DND-41 (cell line): ENCODE measurements at regions not wholly inside any gene's neighbourhood (a gene's known extent, or its start where the extent isn't known, plus 50 kb on each side); places are given as distances from the start of the nearest gene placed in this dataset.

Source experiments
- EZH2 ChIP-seq: IDR thresholded peaks from 3 replicates; pipeline ENCODE4 v1.6.1; 2012; ENCODE audit warnings: borderline replicate concordance, low read depth, mild to moderate bottlenecking, moderate library complexity, low read length, inconsistent platforms; ENCODE audit not compliant: severe bottlenecking
- TF ChIP-seq, protein P1 (sequence below): IDR thresholded peaks from 2 replicates; pipeline ENCODE4 v1.5.1; 2012; ENCODE audit warnings: borderline replicate concordance, low read length, moderate library complexity, mild to moderate bottlenecking; ENCODE audit not compliant: poor library complexity, severe bottlenecking; ENCODE audit errors: extremely low read depth

DNA sequence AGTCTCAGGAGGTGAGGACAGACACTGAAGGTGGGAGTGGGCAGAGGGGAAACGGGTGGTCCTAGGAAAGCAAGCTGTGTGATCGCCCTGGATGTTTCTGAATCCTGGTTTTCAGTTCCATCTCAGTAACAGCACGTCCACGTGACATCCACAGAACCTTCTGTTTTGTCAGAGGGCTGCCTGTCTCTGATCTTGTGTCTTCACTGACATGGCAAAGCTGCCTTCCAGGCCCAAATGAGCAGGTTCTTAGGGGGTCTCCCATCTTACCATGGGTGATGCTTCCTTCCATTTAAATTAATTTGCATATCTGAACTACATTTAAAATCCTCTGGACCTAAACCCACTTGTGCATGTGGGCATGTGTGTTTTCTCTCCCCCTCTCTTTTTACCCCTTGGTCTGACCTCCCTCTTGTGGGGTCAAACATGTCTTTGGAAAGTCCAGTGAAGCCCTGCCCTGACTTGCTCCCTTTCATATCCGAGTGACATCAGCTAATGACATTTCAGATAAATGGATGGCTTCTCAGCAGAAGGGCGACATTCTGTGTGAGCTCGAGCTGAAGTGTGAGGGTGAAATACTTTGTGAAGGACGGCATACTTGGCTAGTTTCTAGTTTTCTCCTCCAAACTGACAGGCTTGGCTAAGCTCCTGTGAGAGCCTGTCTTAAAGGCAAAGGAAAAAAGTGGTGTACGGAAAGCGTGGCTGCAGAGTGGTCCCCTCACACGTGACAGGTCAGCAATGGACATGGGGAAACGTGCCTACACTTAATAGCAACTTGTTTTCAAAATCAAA is 204.8 kb upstream of the S1PR3 start:
- TF ChIP-seq, protein P1, sequence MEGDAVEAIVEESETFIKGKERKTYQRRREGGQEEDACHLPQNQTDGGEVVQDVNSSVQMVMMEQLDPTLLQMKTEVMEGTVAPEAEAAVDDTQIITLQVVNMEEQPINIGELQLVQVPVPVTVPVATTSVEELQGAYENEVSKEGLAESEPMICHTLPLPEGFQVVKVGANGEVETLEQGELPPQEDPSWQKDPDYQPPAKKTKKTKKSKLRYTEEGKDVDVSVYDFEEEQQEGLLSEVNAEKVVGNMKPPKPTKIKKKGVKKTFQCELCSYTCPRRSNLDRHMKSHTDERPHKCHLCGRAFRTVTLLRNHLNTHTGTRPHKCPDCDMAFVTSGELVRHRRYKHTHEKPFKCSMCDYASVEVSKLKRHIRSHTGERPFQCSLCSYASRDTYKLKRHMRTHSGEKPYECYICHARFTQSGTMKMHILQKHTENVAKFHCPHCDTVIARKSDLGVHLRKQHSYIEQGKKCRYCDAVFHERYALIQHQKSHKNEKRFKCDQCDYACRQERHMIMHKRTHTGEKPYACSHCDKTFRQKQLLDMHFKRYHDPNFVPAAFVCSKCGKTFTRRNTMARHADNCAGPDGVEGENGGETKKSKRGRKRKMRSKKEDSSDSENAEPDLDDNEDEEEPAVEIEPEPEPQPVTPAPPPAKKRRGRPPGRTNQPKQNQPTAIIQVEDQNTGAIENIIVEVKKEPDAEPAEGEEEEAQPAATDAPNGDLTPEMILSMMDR = no peak
- TF ChIP-seq EZH2 = no peak
